Anterior cingulate cortex (tissue), 58 donors: ENCODE measurements at regions not wholly inside any gene's neighbourhood (a gene's known extent, or its start where the extent isn't known, plus 50 kb on each side); places are given as distances from the start of the nearest gene placed in this dataset.

Experiments
- DNase-seq, 58 donors: peaks; one replicate each; lab custom pipeline; 2025; lab: John Stamatoyannopoulos, UW

GRCh38 chr3:13715167-13715954 is 164.5 kb downstream of the WNT7A start:
- DNase-seq: no peak

- no peak for DNase-seq
Measured at GRCh38 chr3:13714251-13714916, 165.5 kb downstream of the FBLN2 start.

GRCh38 chr3:13713396-13713795 is 164.5 kb downstream of the FBLN2 start:
- no peak for DNase-seq

GRCh38 chr3:13712682-13713180 is 163.8 kb downstream of the FBLN2 start:
- no peak for DNase-seq

GRCh38 chr3:13711911-13712650 is 163.2 kb downstream of the FBLN2 start:
- DNase-seq: no peak

GRCh38 chr3:13710251-13710650 is 161.3 kb downstream of the FBLN2 start:
- no peak for DNase-seq

GRCh38 chr3:13709706-13710105 is 160.8 kb downstream of the FBLN2 start:
- DNase-seq: no peak

- DNase-seq: no peak
Measured at GRCh38 chr3:13708871-13709595, 160.1 kb downstream of the FBLN2 start.

- no peak for DNase-seq
Measured at GRCh38 chr3:13708301-13708700, 159.4 kb downstream of the FBLN2 start.

- DNase-seq: no peak
Measured at GRCh38 chr3:13707456-13707855, 158.5 kb downstream of the FBLN2 start.

- DNase-seq: no peak
Measured at GRCh38 chr3:13706886-13707285, 158.0 kb downstream of the FBLN2 start.

GRCh38 chr3:13706451-13706850 is 157.5 kb downstream of the FBLN2 start:
- no peak for DNase-seq

- DNase-seq: no peak
Measured at GRCh38 chr3:13705702-13706280, 156.9 kb downstream of the FBLN2 start.

GRCh38 chr3:13705051-13705450 is 156.1 kb downstream of the FBLN2 start:
- no peak for DNase-seq

- no peak for DNase-seq
Measured at GRCh38 chr3:13704174-13704573, 155.2 kb downstream of the FBLN2 start.

- no peak for DNase-seq
Measured at GRCh38 chr3:13703071-13703470, 154.1 kb downstream of the FBLN2 start.

GRCh38 chr3:13702286-13702685 is 153.4 kb downstream of the FBLN2 start:
- no peak for DNase-seq

- DNase-seq: no peak
Measured at GRCh38 chr3:13700889-13701288, 152.0 kb downstream of the FBLN2 start.

GRCh38 chr3:13700362-13700761 is 151.4 kb downstream of the FBLN2 start:
- no peak for DNase-seq

GRCh38 chr3:13696699-13697098 is 147.8 kb downstream of the FBLN2 start:
- no peak for DNase-seq
